ENCODE measurements at regions not wholly inside any gene's neighbourhood (a gene's known extent, or its start where the extent isn't known, plus 50 kb on each side); places are given as distances from the start of the nearest gene placed in this dataset.
A peak's percentile ranks its signal among the peaks of the same experiment; 100 is the strongest.

GRCh38 chr11:59283825-59284772, 71.4 kb upstream of the MPEG1 start:
- Histone ChIP-seq H2AFZ (ENCODE audit: low read length) (no peak overlapping the region), H3K27ac (ENCODE audit: low read depth, low read length) (no peak overlapping the region), H4K20me1 (ENCODE audit: insufficient read depth, low read length) (no peaks in the 10 kb centered on the region), H3K79me2 (ENCODE audit: insufficient read depth, low read length) (no peaks in the 10 kb centered on the region), H3K4me3 (ENCODE audit: insufficient read depth, low read length) (no peak overlapping the region), H3K36me3 (ENCODE audit: insufficient read depth, low read length) (no peaks in the 10 kb centered on the region), H3K4me2 (ENCODE audit: insufficient read depth, low read length) (no peak overlapping the region), H3K27me3 (ENCODE audit: insufficient read depth, low read length) (no peaks in the 10 kb centered on the region), H3K9me3 (ENCODE audit: low read depth, low read length) (no peaks in the 10 kb centered on the region), H3K4me1 (ENCODE audit: insufficient read depth, low read length) (no peaks in the 10 kb centered on the region)
- DNase-seq (ENCODE audit: insufficient read length, low spot score, missing footprints) = no peak
- TF ChIP-seq CTCF (IDR thresholded peaks at IDR 0.05; ENCODE audit: extremely low read depth, low read depth, low read length) = peak; percentile 85

GRCh38 chr11:59283311-59283710, 70.6 kb upstream of the MPEG1 start:
- TF ChIP-seq CTCF (IDR thresholded peaks at IDR 0.05; ENCODE audit: extremely low read depth, low read depth, low read length) = no peak
- Histone ChIP-seq H3K9me3 (ENCODE audit: low read depth, low read length) (no peaks in the 10 kb centered on the region), H3K27me3 (ENCODE audit: insufficient read depth, low read length) (no peaks in the 10 kb centered on the region), H3K4me3 (ENCODE audit: insufficient read depth, low read length) (no peak overlapping the region), H3K4me2 (ENCODE audit: insufficient read depth, low read length) (no peak overlapping the region), H4K20me1 (ENCODE audit: insufficient read depth, low read length) (no peaks in the 10 kb centered on the region), H3K36me3 (ENCODE audit: insufficient read depth, low read length) (no peaks in the 10 kb centered on the region), H3K4me1 (ENCODE audit: insufficient read depth, low read length) (no peaks in the 10 kb centered on the region), H3K27ac (ENCODE audit: low read depth, low read length) (no peak overlapping the region), H3K79me2 (ENCODE audit: insufficient read depth, low read length) (no peaks in the 10 kb centered on the region), H2AFZ (ENCODE audit: low read length) (no peak overlapping the region)
- DNase-seq (ENCODE audit: insufficient read length, low spot score, missing footprints) = no peak

- H3K4me2 ChIP-seq (ENCODE audit: insufficient read depth, low read length) = no peak overlapping the region
- H3K79me2 ChIP-seq (ENCODE audit: insufficient read depth, low read length) = no peaks in the 10 kb centered on the region
- no peaks in the 10 kb centered on the region for H4K20me1 ChIP-seq (ENCODE audit: insufficient read depth, low read length)
- no peaks in the 10 kb centered on the region for H3K4me1 ChIP-seq (ENCODE audit: insufficient read depth, low read length)
- H3K27me3 ChIP-seq (ENCODE audit: insufficient read depth, low read length) = no peaks in the 10 kb centered on the region
- H3K9me3 ChIP-seq (ENCODE audit: low read depth, low read length) = no peaks in the 10 kb centered on the region
- no peaks in the 10 kb centered on the region for H3K36me3 ChIP-seq (ENCODE audit: insufficient read depth, low read length)
- H3K4me3 ChIP-seq (ENCODE audit: insufficient read depth, low read length) = no peak overlapping the region
- no peak for DNase-seq (ENCODE audit: insufficient read length, low spot score, missing footprints)
- H3K27ac ChIP-seq (ENCODE audit: low read depth, low read length) = no peak overlapping the region
- no peak overlapping the region for H2AFZ ChIP-seq (ENCODE audit: low read length)
- no peak for TF ChIP-seq CTCF (IDR thresholded peaks at IDR 0.05; ENCODE audit: extremely low read depth, low read depth, low read length)
These were observed 68.5 kb upstream of the MPEG1 start for GRCh38 chr11:59281177-59281576.

- H3K27ac ChIP-seq (ENCODE audit: low read depth, low read length) = no peak overlapping the region
- H3K36me3 ChIP-seq (ENCODE audit: insufficient read depth, low read length) = no peaks in the 10 kb centered on the region
- H3K4me3 ChIP-seq (ENCODE audit: insufficient read depth, low read length) = no peak overlapping the region
- no peak overlapping the region for H3K4me2 ChIP-seq (ENCODE audit: insufficient read depth, low read length)
- TF ChIP-seq CTCF (IDR thresholded peaks at IDR 0.05; ENCODE audit: extremely low read depth, low read depth, low read length) = no peak
- H3K79me2 ChIP-seq (ENCODE audit: insufficient read depth, low read length) = no peaks in the 10 kb centered on the region
- H2AFZ ChIP-seq (ENCODE audit: low read length) = no peak overlapping the region
- H4K20me1 ChIP-seq (ENCODE audit: insufficient read depth, low read length) = no peaks in the 10 kb centered on the region
- H3K27me3 ChIP-seq (ENCODE audit: insufficient read depth, low read length) = peaks cover 3% of the 10 kb centered on the region
- no peaks in the 10 kb centered on the region for H3K9me3 ChIP-seq (ENCODE audit: low read depth, low read length)
- DNase-seq (ENCODE audit: insufficient read length, low spot score, missing footprints) = no peak
- no peaks in the 10 kb centered on the region for H3K4me1 ChIP-seq (ENCODE audit: insufficient read depth, low read length)
These were observed 60.7 kb upstream of the MPEG1 start for GRCh38 chr11:59273373-59273841.
